H1 (cell line): ENCODE measurements at regions not wholly inside any gene's neighbourhood (a gene's known extent, or its start where the extent isn't known, plus 50 kb on each side); places are given as distances from the start of the nearest gene placed in this dataset.

Source experiments
- CTCF ChIA-PET: fragments of 300-600 bp; sonication (Branson Sonifier 250); formaldehyde crosslinking; loops from one replicate; lab custom pipeline; 2021; ENCODE audit not compliant: partially characterized antibody; lab: Charles Lee
- POLR2A ChIA-PET: fragments of 300-600 bp; sonication (Branson Sonifier 250); formaldehyde crosslinking; loops from one replicate; lab custom pipeline; 2021; ENCODE audit warnings: inconsistent platforms; ENCODE audit not compliant: partially characterized antibody; lab: Charles Lee
- DNase-seq, 2 experiments: peaks; one replicate each; pipeline versions ENCODE4 v3.0.0 to v3.0.0-alpha.2; 2010 to 2022; ENCODE audit warnings: low spot score in 2 of 2, low read depth in 1 of 2, mixed read lengths in 1 of 2
- FAIRE-seq: peaks from 2 replicates; lab custom pipeline; 2011; peaks lifted over from hg19 to GRCh38; lab: Jason Lieb, UNC
- H2AFZ ChIP-seq: 2 replicates; pipeline ENCODE4 v1.8.1; 2012; ENCODE audit warnings: low read length, inconsistent platforms
- H2AK5ac ChIP-seq: 2 replicates; pipeline ENCODE4 v1.6.1; 2013; ENCODE audit warnings: low read depth, low read length
- H2BK120ac ChIP-seq: replicated peaks from 2 replicates; pipeline ENCODE3; 2013; ENCODE audit warnings: low read depth, low read length, inconsistent platforms
- H2BK12ac ChIP-seq: 2 replicates; pipeline ENCODE4 v1.6.1; 2013; ENCODE audit warnings: low read depth, low read length
- H2BK15ac ChIP-seq: 2 replicates; pipeline ENCODE4 v1.6.1; 2013; ENCODE audit warnings: low read length
- H2BK20ac ChIP-seq: 2 replicates; pipeline ENCODE4 v1.6.1; 2013; ENCODE audit warnings: low read length
- H2BK5ac ChIP-seq: 2 replicates; pipeline ENCODE4 v1.6.1; 2013; ENCODE audit warnings: low read depth, low read length
- H3K14ac ChIP-seq: 2 replicates; pipeline ENCODE4 v1.6.1; 2013; ENCODE audit warnings: inconsistent platforms; ENCODE audit not compliant: insufficient read length
- H3K18ac ChIP-seq: 2 replicates; pipeline ENCODE4 v1.6.1; 2013; ENCODE audit warnings: low read length; ENCODE audit errors: extremely low read depth
- H3K23ac ChIP-seq: 2 replicates; pipeline ENCODE4 v1.6.1; 2013; ENCODE audit warnings: inconsistent platforms; ENCODE audit not compliant: insufficient read length
- H3K23me2 ChIP-seq: 2 replicates; pipeline ENCODE4 v1.6.1; 2013; ENCODE audit warnings: low read depth, low read length
- H3K27ac ChIP-seq: 2 replicates; pipeline ENCODE4 v1.6.1; 2011; ENCODE audit warnings: low read depth, low read length, inconsistent platforms
- H3K27me3 ChIP-seq, 4 experiments: replicated peaks in 1 of 4; 1 replicate in 1 of 4; 2 replicates in 3 of 4; pipeline versions ENCODE4 v1.6.1 to v1.8.1; 2011 to 2013; ENCODE audit warnings: low read length in 3 of 4, mild to moderate bottlenecking in 3 of 4, inconsistent platforms in 2 of 4, mixed read lengths in 2 of 4, moderate library complexity in 1 of 4; ENCODE audit not compliant: control insufficient read depth in 3 of 4, insufficient read depth in 3 of 4; ENCODE audit errors: extremely low read depth in 1 of 4
- H3K36me3 ChIP-seq, 4 experiments: 2 replicates each; pipeline versions ENCODE4 v1.6.1 to v1.8.1; 2011 to 2013; ENCODE audit warnings: mild to moderate bottlenecking in 4 of 4, low read length in 3 of 4, moderate library complexity in 2 of 4, control low read depth in 1 of 4, inconsistent platforms in 1 of 4; ENCODE audit not compliant: insufficient read depth in 4 of 4, control insufficient read depth in 2 of 4
- H3K4ac ChIP-seq: replicated peaks from 2 replicates; pipeline ENCODE3; 2013; ENCODE audit warnings: low read length, low read depth, mixed read lengths, inconsistent platforms; ENCODE audit not compliant: insufficient read length
- H3K4me1 ChIP-seq, 4 experiments: replicated peaks in 1 of 4; 1 replicate in 1 of 4; 2 replicates in 3 of 4; pipeline versions ENCODE4 v1.6.1 to v1.8.1; 2011 to 2013; ENCODE audit warnings: low read length in 3 of 4, inconsistent platforms in 2 of 4, mixed read lengths in 1 of 4; ENCODE audit not compliant: insufficient read depth in 4 of 4, control insufficient read depth in 3 of 4
- H3K4me2 ChIP-seq, 2 experiments: 2 replicates each; pipeline versions ENCODE4 v1.6.1 to v1.8.1; 2011 to 2013; ENCODE audit warnings: low read depth in 2 of 2, low read length in 2 of 2, control low read depth in 1 of 2, inconsistent platforms in 1 of 2, mild to moderate bottlenecking in 1 of 2; ENCODE audit not compliant: insufficient read depth in 1 of 2
- H3K4me3 ChIP-seq, 4 experiments: fragments of 200-600, 300-600 bp in 1 of 4; sonication (generic), shearing (Covaris generic), sonication (Bioruptor Twin) in 1 of 4; 2 replicates each; pipeline versions ENCODE4 v1.5.1 to v1.8.1; 2011 to 2016; ENCODE audit warnings: low read length in 4 of 4, low read depth in 3 of 4, control low read depth in 2 of 4, inconsistent platforms in 2 of 4, mild to moderate bottlenecking in 2 of 4, mixed read lengths in 1 of 4, moderate library complexity in 1 of 4; ENCODE audit not compliant: insufficient read depth in 2 of 4; ENCODE audit errors: extremely low read depth in 1 of 4
- H3K56ac ChIP-seq: replicated peaks from 2 replicates; pipeline ENCODE3; 2013; ENCODE audit warnings: low read depth, mild to moderate bottlenecking, mixed read lengths, low read length, inconsistent platforms; ENCODE audit not compliant: insufficient read length
- H3K79me1 ChIP-seq: 2 replicates; pipeline ENCODE4 v1.6.1; 2013; ENCODE audit warnings: low read depth, low read length, control low read depth
- H3K79me2 ChIP-seq, 2 experiments: 2 replicates each; pipeline versions ENCODE4 v1.6.1 to v1.8.1; 2012 to 2013; ENCODE audit warnings: low read length in 2 of 2, mild to moderate bottlenecking in 2 of 2, inconsistent platforms in 1 of 2; ENCODE audit not compliant: insufficient read depth in 2 of 2, control insufficient read depth in 1 of 2
- H3K9ac ChIP-seq, 4 experiments: replicated peaks in 1 of 4; 1 replicate in 1 of 4; 2 replicates in 3 of 4; pipeline versions ENCODE4 v1.6.1 to v1.8.1; 2011 to 2013; ENCODE audit warnings: low read depth in 3 of 4, low read length in 3 of 4, control low read depth in 2 of 4, mild to moderate bottlenecking in 2 of 4, moderate library complexity in 2 of 4, inconsistent platforms in 1 of 4; ENCODE audit errors: extremely low read depth in 1 of 4
- H3K9me3 ChIP-seq, 2 experiments: 2 replicates each; pipeline versions ENCODE4 v1.6.1 to v1.8.1; 2012 to 2013; ENCODE audit warnings: mild to moderate bottlenecking in 2 of 2, moderate library complexity in 2 of 2, control low read depth in 1 of 2, inconsistent platforms in 1 of 2, low read depth in 1 of 2, low read length in 1 of 2, mixed read lengths in 1 of 2; ENCODE audit not compliant: insufficient read depth in 2 of 2
- H4K20me1 ChIP-seq, 2 experiments: replicated peaks in 1 of 2; 2 replicates each; pipeline versions ENCODE3 to v1.8.1; 2011 to 2013; ENCODE audit warnings: inconsistent platforms in 2 of 2, low read length in 2 of 2, mild to moderate bottlenecking in 1 of 2; ENCODE audit not compliant: insufficient read depth in 2 of 2, control insufficient read depth in 1 of 2
- H4K5ac ChIP-seq: 2 replicates; pipeline ENCODE4 v1.6.1; 2013; ENCODE audit warnings: low read length, low read depth, mixed read lengths, inconsistent platforms; ENCODE audit not compliant: insufficient read length
- H4K8ac ChIP-seq: 2 replicates; pipeline ENCODE4 v1.8.0; 2013; ENCODE audit warnings: mild to moderate bottlenecking, moderate library complexity, low read length, inconsistent platforms; ENCODE audit not compliant: insufficient read depth; ENCODE audit errors: extremely low read depth
- H4K91ac ChIP-seq: replicated peaks from 2 replicates; pipeline ENCODE3; 2013; ENCODE audit warnings: low read length, mixed read lengths, inconsistent platforms; ENCODE audit not compliant: insufficient read length
- CBX8 ChIP-seq: fragments of 300-800, 300-1000 bp; sonication (generic); IDR thresholded peaks from 2 replicates; pipeline ENCODE4 v1.7.1; 2016; ENCODE audit warnings: low read depth, low read length, borderline replicate concordance
- CREB1 ChIP-seq: IDR thresholded peaks from 2 replicates; pipeline ENCODE4 v1.6.1; 2012; ENCODE audit warnings: inconsistent platforms
- GABPA ChIP-seq: IDR thresholded peaks from 2 replicates; pipeline ENCODE4 v1.6.1; 2011; ENCODE audit warnings: mild to moderate bottlenecking, low read length, moderate library complexity, borderline replicate concordance; ENCODE audit not compliant: insufficient read depth
- HDAC6 ChIP-seq: IDR thresholded peaks from one replicate; pipeline ENCODE4 v1.7.1; 2012; ENCODE audit warnings: low read depth, mild to moderate bottlenecking, inconsistent platforms, low read length, moderate library complexity
- KDM1A ChIP-seq: fragments of 200-600, 300-600 bp; sonication (generic); IDR thresholded peaks from 2 replicates; pipeline ENCODE4 v1.7.1; 2016; ENCODE audit warnings: mild to moderate bottlenecking, low read length, borderline replicate concordance
- KDM4A ChIP-seq: IDR thresholded peaks from one replicate; pipeline ENCODE4 v1.7.1; 2012; ENCODE audit warnings: low read depth, mild to moderate bottlenecking, moderate library complexity, low read length, inconsistent platforms; ENCODE audit not compliant: severe bottlenecking
- NANOG ChIP-seq: IDR thresholded peaks from 2 replicates; pipeline ENCODE4 v1.6.1; 2011; ENCODE audit warnings: low read length, low read depth, mild to moderate bottlenecking, inconsistent platforms; ENCODE audit not compliant: insufficient read depth, poor library complexity, severe bottlenecking
- RAD21 ChIP-seq, 2 experiments: IDR thresholded peaks in 1 of 2; conservative IDR thresholded peaks in 1 of 2; 2 replicates each; pipeline ENCODE4 v1.6.1; 2011; ENCODE audit warnings: low read depth in 2 of 2, low read length in 2 of 2, improper control_type of control experiment in 1 of 2, inconsistent platforms in 1 of 2, mild to moderate bottlenecking in 1 of 2, moderate library complexity in 1 of 2
- SP4 ChIP-seq: IDR thresholded peaks from 2 replicates; pipeline ENCODE4 v1.6.1; 2012; ENCODE audit warnings: low read length, inconsistent platforms
- TF ChIP-seq, protein P1 (sequence below): IDR thresholded peaks from 2 replicates; pipeline ENCODE4 v1.6.1; 2012; ENCODE audit warnings: inconsistent platforms

DNA sequence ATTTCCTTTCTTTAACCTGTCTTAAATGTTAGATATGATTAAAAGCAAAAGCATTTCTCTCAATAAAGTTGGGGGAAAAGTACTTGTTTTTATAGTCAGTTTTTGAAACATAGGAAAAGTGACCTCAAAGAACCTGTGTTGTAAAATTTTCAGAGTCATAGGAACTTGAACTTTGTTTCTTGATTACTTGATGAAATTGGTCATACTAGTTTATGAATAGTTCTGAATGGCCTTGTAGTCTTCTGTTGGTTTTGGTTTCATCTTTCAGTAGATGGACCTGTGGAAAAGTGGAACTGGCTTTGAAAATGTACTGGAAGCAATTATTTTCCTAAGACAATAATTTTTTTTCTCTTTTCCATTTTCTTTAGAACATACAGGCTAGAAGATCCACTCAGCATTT is 222.2 kb upstream of the NUDT6 start:
- no peak for DNase-seq
- no peak overlapping the region for H2BK5ac ChIP-seq
- POLR2A ChIA-PET, result interaction anchor here (0.8 to 1.0 kb wide), 2 partner anchors 8 to 10 kb away, joined by 3 to 4 read pairs; no protein-coding TSS in a partner anchor
- no peak overlapping the region for H3K14ac ChIP-seq
- H4K8ac ChIP-seq, result no peak overlapping the region
- H2AFZ ChIP-seq, result no peak overlapping the region
- H3K23ac ChIP-seq, result no peak overlapping the region
- no peak for FAIRE-seq
- H3K4me3 ChIP-seq, result no peak overlapping the region
- H3K4me1 ChIP-seq, result no peaks in the 10 kb centered on the region
- H3K36me3 ChIP-seq, result no peaks in the 10 kb centered on the region
- H3K23me2 ChIP-seq, result no peaks in the 10 kb centered on the region
- no peak overlapping the region for H3K4ac ChIP-seq
- TF ChIP-seq, protein P1, sequence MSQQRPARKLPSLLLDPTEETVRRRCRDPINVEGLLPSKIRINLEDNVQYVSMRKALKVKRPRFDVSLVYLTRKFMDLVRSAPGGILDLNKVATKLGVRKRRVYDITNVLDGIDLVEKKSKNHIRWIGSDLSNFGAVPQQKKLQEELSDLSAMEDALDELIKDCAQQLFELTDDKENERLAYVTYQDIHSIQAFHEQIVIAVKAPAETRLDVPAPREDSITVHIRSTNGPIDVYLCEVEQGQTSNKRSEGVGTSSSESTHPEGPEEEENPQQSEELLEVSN, result no peak
- no peak for TF ChIP-seq GABPA
- no peak for TF ChIP-seq CBX8
- no peak for TF ChIP-seq SP4
- no peak for TF ChIP-seq NANOG
- TF ChIP-seq HDAC6, result no peak
- no peak for TF ChIP-seq RAD21 (IDR thresholded peaks at IDR 0.05 in 1 of 2, conservative IDR thresholded peaks at IDR 0.05 in 1 of 2; ENCODE audit: low read depth in 2 of 2, low read length in 2 of 2)
- TF ChIP-seq KDM1A, result no peak
- no peak for TF ChIP-seq CREB1
- no peak for TF ChIP-seq KDM4A
- TF ChIP-seq, all 59 proteins: peak for 0
- Histone ChIP-seq H4K91ac (no peak overlapping the region), H3K56ac (no peak overlapping the region), H4K20me1 (no peaks in the 10 kb centered on the region), H3K4me2 (no peak overlapping the region), H2BK120ac (no peak overlapping the region), H4K5ac (no peak overlapping the region), H3K27ac (no peak overlapping the region), H3K9me3 (no peaks in the 10 kb centered on the region), H3K9ac (no peak overlapping the region), H3K27me3 (no peaks in the 10 kb centered on the region), H3K79me1 (no peaks in the 10 kb centered on the region), H3K18ac (no peak overlapping the region), H2AK5ac (no peak overlapping the region), H2BK20ac (no peak overlapping the region), H2BK12ac (no peak overlapping the region), H3K79me2 (no peaks in the 10 kb centered on the region), H2BK15ac (no peak overlapping the region)
- CTCF ChIA-PET, result no interaction called here
